ENCODE measurements at regions not wholly inside any gene's neighbourhood (a gene's known extent, or its start where the extent isn't known, plus 50 kb on each side); places are given as distances from the start of the nearest gene placed in this dataset.

DNA sequence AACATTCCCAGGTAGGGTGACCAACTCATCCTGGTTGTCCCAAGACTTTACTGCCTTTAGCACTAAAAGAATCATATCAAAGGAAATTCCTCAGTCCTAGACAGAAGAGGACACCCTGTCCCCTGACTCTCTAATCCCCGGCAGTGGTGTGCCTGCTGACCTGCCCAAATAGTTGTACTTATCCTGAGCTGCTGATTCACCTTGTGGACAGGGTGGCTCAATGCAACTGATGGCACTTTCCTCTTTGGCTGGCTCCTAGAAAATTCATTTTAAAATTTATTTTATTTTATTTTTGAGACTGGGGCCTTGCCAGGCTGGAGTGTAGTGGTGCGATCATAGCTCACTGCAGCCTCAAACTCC is 111.7 kb downstream of the JCAD start:
- H3K4me1 ChIP-seq: peaks cover 49% of the 10 kb centered on the region
- TF ChIP-seq, protein P1, sequence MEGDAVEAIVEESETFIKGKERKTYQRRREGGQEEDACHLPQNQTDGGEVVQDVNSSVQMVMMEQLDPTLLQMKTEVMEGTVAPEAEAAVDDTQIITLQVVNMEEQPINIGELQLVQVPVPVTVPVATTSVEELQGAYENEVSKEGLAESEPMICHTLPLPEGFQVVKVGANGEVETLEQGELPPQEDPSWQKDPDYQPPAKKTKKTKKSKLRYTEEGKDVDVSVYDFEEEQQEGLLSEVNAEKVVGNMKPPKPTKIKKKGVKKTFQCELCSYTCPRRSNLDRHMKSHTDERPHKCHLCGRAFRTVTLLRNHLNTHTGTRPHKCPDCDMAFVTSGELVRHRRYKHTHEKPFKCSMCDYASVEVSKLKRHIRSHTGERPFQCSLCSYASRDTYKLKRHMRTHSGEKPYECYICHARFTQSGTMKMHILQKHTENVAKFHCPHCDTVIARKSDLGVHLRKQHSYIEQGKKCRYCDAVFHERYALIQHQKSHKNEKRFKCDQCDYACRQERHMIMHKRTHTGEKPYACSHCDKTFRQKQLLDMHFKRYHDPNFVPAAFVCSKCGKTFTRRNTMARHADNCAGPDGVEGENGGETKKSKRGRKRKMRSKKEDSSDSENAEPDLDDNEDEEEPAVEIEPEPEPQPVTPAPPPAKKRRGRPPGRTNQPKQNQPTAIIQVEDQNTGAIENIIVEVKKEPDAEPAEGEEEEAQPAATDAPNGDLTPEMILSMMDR (IDR thresholded peaks at IDR 0.05): no peak
- H3K36me3 ChIP-seq (ENCODE audit: insufficient read depth in 1 of 2, low read depth in 1 of 2): no peaks in the 10 kb centered on the region
- H3K4me3 ChIP-seq: peak overlapping the region; percentile 43
- peak in 1 of 2 donors; percentile 76 for DNase-seq
- no peaks in the 10 kb centered on the region for H3K27me3 ChIP-seq (ENCODE audit: insufficient read depth in 3 of 3, low read length in 2 of 3)
- no peaks in the 10 kb centered on the region for H3K9me3 ChIP-seq
- peak; percentile 69 to 86 (median 79) for ATAC-seq
- intact Hi-C loops (cut with DNase I): loop anchor here (2.0 to 10.0 kb wide), 4 partner anchors 21 to 213 kb away; no protein-coding TSS in a partner anchor
- WGBS, 3 donors: 37 to 59% (median 49%) methylated on average over 2 of the region's 2 CpGs
- H3K27ac ChIP-seq: peak overlapping the region; percentile 96

DNA sequence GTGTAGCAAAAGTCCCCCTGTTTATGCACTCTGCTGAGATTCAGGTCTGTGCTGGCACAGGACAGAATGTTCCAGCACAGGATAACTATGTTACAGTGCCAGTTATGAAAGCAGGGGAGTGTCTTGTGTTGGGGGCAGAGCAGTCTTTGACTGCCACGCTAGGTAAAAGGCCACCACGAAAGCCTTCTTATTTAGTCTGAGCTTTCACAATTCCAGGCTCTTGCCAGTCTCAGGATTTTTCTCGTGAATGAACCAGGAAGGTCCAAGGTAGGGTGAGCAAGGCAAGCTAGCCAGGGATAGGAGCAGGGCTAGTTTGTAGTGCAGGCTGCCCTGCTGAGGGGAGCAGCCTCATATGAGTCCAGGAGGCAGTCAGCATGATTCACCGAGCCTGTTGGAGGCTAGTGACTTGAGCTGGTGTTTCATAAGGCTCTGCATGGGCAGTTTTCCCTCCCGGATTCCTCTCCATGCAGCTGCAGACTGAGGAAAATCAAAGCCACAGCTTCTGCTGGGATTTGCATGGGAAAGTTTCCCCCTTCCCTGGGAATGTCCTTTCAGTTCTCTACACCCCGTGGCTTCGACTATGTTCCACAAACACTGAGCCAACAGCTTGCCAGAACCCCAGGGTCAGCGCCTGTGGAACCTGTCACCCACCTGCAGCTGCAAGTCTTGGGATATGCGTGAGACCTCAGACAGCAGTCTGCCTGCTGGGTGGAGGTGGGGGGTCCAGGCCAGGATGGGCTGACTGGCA is 112.3 kb downstream of the JCAD start:
- Histone ChIP-seq H3K4me1 (peaks cover 49% of the 10 kb centered on the region), H3K27ac (peak overlapping the region; percentile 96), H3K9me3 (no peaks in the 10 kb centered on the region), H3K36me3 (ENCODE audit: insufficient read depth in 1 of 2, low read depth in 1 of 2) (no peaks in the 10 kb centered on the region), H3K4me3 (peak overlapping the region; percentile 43), H3K27me3 (ENCODE audit: insufficient read depth in 3 of 3, low read length in 2 of 3) (no peaks in the 10 kb centered on the region)
- DNase-seq (peak; percentile 70 to 84), ATAC-seq (peak; percentile 87 to 92 (median 90))
- WGBS, 3 donors: 21 to 32% (median 28%) methylated on average over 9 of the region's 9 CpGs
- TF ChIP-seq, protein P1 (IDR thresholded peaks at IDR 0.05): no peak
- intact Hi-C loops (cut with DNase I): loop anchor here (5.0 to 10.0 kb wide), 3 partner anchors 85 to 212 kb away; no protein-coding TSS in a partner anchor

DNA sequence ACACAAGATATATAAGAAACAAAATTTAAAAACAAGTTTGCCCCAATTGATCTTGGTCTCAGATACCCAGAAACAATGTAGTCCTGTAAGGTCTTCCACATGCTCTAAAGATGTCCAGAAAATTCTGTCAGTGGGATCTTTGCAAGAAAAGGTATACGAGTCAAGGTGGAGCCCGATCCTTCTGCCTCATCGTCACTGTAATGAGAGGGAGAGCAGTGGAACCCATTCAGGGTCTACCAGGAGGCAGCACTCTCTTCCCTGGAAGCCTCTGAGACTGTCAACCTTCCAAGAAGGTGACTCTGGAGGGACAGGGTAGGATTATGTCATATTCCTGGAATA is 112.8 kb downstream of the JCAD start:
- DNase-seq: no peak
- intact Hi-C loops (cut with DNase I): loop anchor here (5.0 to 10.0 kb wide), 3 partner anchors 84 to 212 kb away; no protein-coding TSS in a partner anchor
- H3K4me1 ChIP-seq: peaks cover 45% of the 10 kb centered on the region
- TF ChIP-seq, protein P1 (IDR thresholded peaks at IDR 0.05): no peak
- no peaks in the 10 kb centered on the region for H3K9me3 ChIP-seq
- H3K27me3 ChIP-seq (ENCODE audit: insufficient read depth in 3 of 3, low read length in 2 of 3): no peaks in the 10 kb centered on the region
- no peaks in the 10 kb centered on the region for H3K36me3 ChIP-seq (ENCODE audit: insufficient read depth in 1 of 2, low read depth in 1 of 2)
- peak overlapping the region; percentile 43 for H3K4me3 ChIP-seq
- WGBS, 3 donors: 24 to 66% (median 46%) methylated on average over 3 of the region's 3 CpGs
- peak overlapping the region; percentile 96 for H3K27ac ChIP-seq
- no peak for ATAC-seq

DNA sequence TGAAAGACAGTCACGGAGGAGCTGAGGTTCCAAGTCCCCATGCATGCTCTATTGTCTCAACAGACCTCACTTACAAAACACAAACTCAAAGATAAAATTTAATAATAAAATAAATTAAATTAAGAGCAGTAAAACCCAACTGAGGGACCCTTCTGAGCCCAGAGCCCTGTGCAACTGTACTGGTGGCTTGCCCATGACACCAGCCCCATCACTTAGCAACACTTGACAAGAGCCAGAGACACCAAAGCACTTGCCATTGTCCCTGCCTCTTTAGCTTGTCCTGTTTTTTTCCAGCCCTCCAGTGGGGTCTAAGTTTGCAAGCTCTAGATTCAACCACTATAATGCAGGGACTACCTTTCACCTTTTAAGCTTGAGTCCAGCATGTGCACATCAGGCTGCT is 117.9 kb downstream of the JCAD start:
- TF ChIP-seq, protein P1 (IDR thresholded peaks at IDR 0.05): no peak
- Histone ChIP-seq H3K36me3 (ENCODE audit: insufficient read depth in 1 of 2, low read depth in 1 of 2) (no peaks in the 10 kb centered on the region), H3K27ac (no peak overlapping the region), H3K27me3 (ENCODE audit: insufficient read depth in 3 of 3, low read length in 2 of 3) (no peaks in the 10 kb centered on the region), H3K9me3 (no peaks in the 10 kb centered on the region), H3K4me1 (peaks cover 10% of the 10 kb centered on the region), H3K4me3 (no peak overlapping the region)
- 87 to 100% (median 93%) methylated on average over 1 of the region's 1 CpG for WGBS, 3 donors
- DNase-seq (no peak), ATAC-seq (no peak)
- intact Hi-C loops (cut with DNase I): loop anchor here (5.0 to 10.0 kb wide), 3 partner anchors 137 to 207 kb away; no protein-coding TSS in a partner anchor
